H9 (cell line): ENCODE measurements at regions not wholly inside any gene's neighbourhood (a gene's known extent, or its start where the extent isn't known, plus 50 kb on each side); places are given as distances from the start of the nearest gene placed in this dataset.

Experiments
- DNase-seq: peaks from one replicate; pipeline ENCODE4 v3.0.0-alpha.2; 2017
- H2AFZ ChIP-seq: one replicate; pipeline ENCODE4 v1.6.1; 2013; ENCODE audit warnings: mild to moderate bottlenecking, low read length, control low read depth, moderate library complexity
- H2AK5ac ChIP-seq: 2 replicates; pipeline ENCODE4 v1.6.1; 2013; ENCODE audit warnings: low read length, control low read depth, mixed read lengths; ENCODE audit not compliant: insufficient read length
- H2BK120ac ChIP-seq: one replicate; pipeline ENCODE4 v1.6.1; 2013; ENCODE audit warnings: low read depth, mild to moderate bottlenecking, low read length, control low read depth, inconsistent platforms; ENCODE audit not compliant: poor library complexity, severe bottlenecking
- H2BK12ac ChIP-seq: 2 replicates; pipeline ENCODE4 v1.6.1; 2013; ENCODE audit warnings: low read length, control low read depth, mixed read lengths, low read depth; ENCODE audit not compliant: insufficient read length
- H2BK15ac ChIP-seq: 2 replicates; pipeline ENCODE4 v1.6.1; 2013; ENCODE audit warnings: low read depth, low read length, control low read depth
- H2BK20ac ChIP-seq: one replicate; pipeline ENCODE4 v1.6.1; 2013; ENCODE audit warnings: low read depth, mild to moderate bottlenecking, low read length, control low read depth, inconsistent platforms; ENCODE audit not compliant: poor library complexity, severe bottlenecking
- H2BK5ac ChIP-seq: 2 replicates; pipeline ENCODE4 v1.6.1; 2013; ENCODE audit warnings: low read length, control low read depth, mixed read lengths; ENCODE audit not compliant: insufficient read length
- H3K14ac ChIP-seq: 2 replicates; pipeline ENCODE4 v1.6.1; 2013; ENCODE audit warnings: low read length, control low read depth; ENCODE audit not compliant: insufficient read depth
- H3K18ac ChIP-seq: 2 replicates; pipeline ENCODE4 v1.6.1; 2013; ENCODE audit warnings: low read depth, mild to moderate bottlenecking, mixed read lengths, low read length, control low read depth; ENCODE audit not compliant: insufficient read length
- H3K23ac ChIP-seq: 2 replicates; pipeline ENCODE4 v1.6.1; 2013; ENCODE audit warnings: low read length, control low read depth, mixed read lengths, low read depth; ENCODE audit not compliant: insufficient read length
- H3K23me2 ChIP-seq: 2 replicates; pipeline ENCODE4 v1.6.1; 2013; ENCODE audit warnings: low read depth, mild to moderate bottlenecking, mixed read lengths, low read length, control low read depth; ENCODE audit not compliant: insufficient read length, poor library complexity, severe bottlenecking
- H3K27ac ChIP-seq: 2 replicates; pipeline ENCODE4 v1.5.1; 2013; ENCODE audit warnings: low read length, control low read depth, mixed read lengths, low read depth; ENCODE audit not compliant: insufficient read length
- H3K27me3 ChIP-seq: 2 replicates; pipeline ENCODE4 v1.6.1; 2013; ENCODE audit warnings: low read length, control low read depth, inconsistent platforms; ENCODE audit not compliant: insufficient read depth
- H3K4ac ChIP-seq: 2 replicates; pipeline ENCODE4 v1.6.1; 2013; ENCODE audit warnings: low read depth, mild to moderate bottlenecking, control low read depth, inconsistent platforms, low read length, moderate library complexity
- H3K4me1 ChIP-seq: 2 replicates; pipeline ENCODE4 v1.6.1; 2013; ENCODE audit warnings: low read length, control low read depth, inconsistent platforms; ENCODE audit not compliant: insufficient read depth
- H3K4me2 ChIP-seq: 2 replicates; pipeline ENCODE4 v1.6.1; 2013; ENCODE audit warnings: low read length, control low read depth, mixed read lengths; ENCODE audit not compliant: insufficient read length, insufficient read depth
- H3K56ac ChIP-seq: 2 replicates; pipeline ENCODE4 v1.6.1; 2013; ENCODE audit warnings: low read depth, mild to moderate bottlenecking, mixed read lengths, low read length, control low read depth; ENCODE audit not compliant: insufficient read length
- H3K79me1 ChIP-seq: 2 replicates; pipeline ENCODE4 v1.6.1; 2013; ENCODE audit warnings: low read depth, mild to moderate bottlenecking, moderate library complexity, low read length, control low read depth, inconsistent platforms; ENCODE audit not compliant: insufficient read depth, poor library complexity, severe bottlenecking
- H3K79me2 ChIP-seq: 2 replicates; pipeline ENCODE4 v1.6.1; 2013; ENCODE audit warnings: low read length, control low read depth, inconsistent platforms; ENCODE audit not compliant: insufficient read depth
- H3K9ac ChIP-seq: 2 replicates; pipeline ENCODE4 v1.6.1; 2013; ENCODE audit warnings: low read length, control low read depth, mixed read lengths; ENCODE audit not compliant: insufficient read length; ENCODE audit errors: extremely low read depth
- H3K9me3 ChIP-seq: one replicate; pipeline ENCODE4 v1.6.1; 2013; ENCODE audit warnings: low read depth, low read length, inconsistent platforms; ENCODE audit not compliant: control insufficient read depth
- H3T11ph ChIP-seq: one replicate; pipeline ENCODE4 v1.6.1; 2013; ENCODE audit warnings: mild to moderate bottlenecking, low read length, control low read depth, inconsistent platforms
- H4K20me1 ChIP-seq: one replicate; pipeline ENCODE4 v1.6.1; 2013; ENCODE audit not compliant: control insufficient read depth, insufficient read length, insufficient read depth
- H4K5ac ChIP-seq: 2 replicates; pipeline ENCODE4 v1.6.1; 2013; ENCODE audit warnings: low read depth, mild to moderate bottlenecking, mixed read lengths, low read length, control low read depth; ENCODE audit not compliant: insufficient read length
- H4K8ac ChIP-seq: replicated peaks from 2 replicates; pipeline ENCODE4 v1.6.1; 2013; ENCODE audit warnings: low read length, control low read depth, mixed read lengths, low read depth; ENCODE audit not compliant: insufficient read length
- H4K91ac ChIP-seq: 2 replicates; pipeline ENCODE4 v1.6.1; 2013; ENCODE audit warnings: low read depth, mild to moderate bottlenecking, moderate library complexity, mixed read lengths, low read length, control low read depth; ENCODE audit not compliant: insufficient read length
- H3K27ac Mint-ChIP-seq, 3 experiments: 2 replicates in 2 of 3; 3 replicates in 1 of 3; pipeline ENCODE4 v1.8.0; 2020 to 2021; ENCODE audit warnings: mixed read lengths in 3 of 3, mild to moderate bottlenecking in 1 of 3, moderate library complexity in 1 of 3
- H3K27me3 Mint-ChIP-seq: 2 replicates; pipeline ENCODE4 v1.8.0; 2021; ENCODE audit warnings: low read depth, mild to moderate bottlenecking, moderate library complexity, mixed read lengths
- H3K36me3 Mint-ChIP-seq, 3 experiments: 2 replicates in 2 of 3; 3 replicates in 1 of 3; pipeline ENCODE4 v1.8.0; 2020 to 2021; ENCODE audit warnings: low read depth in 3 of 3, mixed read lengths in 3 of 3; ENCODE audit not compliant: insufficient read depth in 1 of 3
- H3K4me1 Mint-ChIP-seq, 2 experiments: 2 replicates each; pipeline ENCODE4 v1.8.0; 2020; ENCODE audit warnings: mixed read lengths in 2 of 2
- H3K4me3 Mint-ChIP-seq, 2 experiments: 2 replicates in 1 of 2; 3 replicates in 1 of 2; pipeline ENCODE4 v1.8.0; 2020 to 2021; ENCODE audit warnings: mild to moderate bottlenecking in 2 of 2, mixed read lengths in 2 of 2, moderate library complexity in 1 of 2
- H3K9me3 Mint-ChIP-seq, 2 experiments: 2 replicates in 1 of 2; 3 replicates in 1 of 2; pipeline ENCODE4 v1.8.0; 2020; ENCODE audit warnings: mild to moderate bottlenecking in 2 of 2, mixed read lengths in 2 of 2, moderate library complexity in 1 of 2
- CTCF ChIP-seq: fragments of 200-600 bp; sonication (generic); conservative IDR thresholded peaks from 3 replicates; pipeline ENCODE4 v1.8.0; 2021; ENCODE audit warnings: antibody characterized with exemption, mild to moderate bottlenecking
- WGBS: extraction: QIAGEN DNeasy Blood & Tissue Kit; methylation state at CpG from one replicate; pipeline ENCODE4 v1.1.7; 2013; ENCODE audit warnings: missing lambda C conversion rate, low lambda C conversion rate, mixed read lengths; ENCODE audit not compliant: insufficient read length; ENCODE audit errors: extremely low coverage; 5-methylcytosine and 5-hydroxymethylcytosine counted together

GRCh38 chr9:86708918-86709835, 238.1 kb downstream of the GAS1 start:
- no peak overlapping the region for H3K18ac ChIP-seq
- WGBS: no CpG with 5 or more reads among the region's 9 CpGs
- H2BK120ac ChIP-seq: no peak overlapping the region
- H2AFZ ChIP-seq: no peak overlapping the region
- H4K91ac ChIP-seq: no peak overlapping the region
- H4K20me1 ChIP-seq: no peaks in the 10 kb centered on the region
- no peaks in the 10 kb centered on the region for H3K36me3 Mint-ChIP-seq
- no peak overlapping the region for H3K56ac ChIP-seq
- H3K4ac ChIP-seq: no peak overlapping the region
- H2BK12ac ChIP-seq: no peak overlapping the region
- H3K27ac Mint-ChIP-seq: peak overlapping the region in 1 of 3 experiments; percentile 82; a peak in 1 of 7 replicates
- H2BK5ac ChIP-seq: no peak overlapping the region
- H3K4me2 ChIP-seq: no peak overlapping the region
- no peaks in the 10 kb centered on the region; the same call in 1 of the 2 replicates for H3K4me1 ChIP-seq
- H3K23ac ChIP-seq: no peak overlapping the region
- H3K27me3 ChIP-seq: no peaks in the 10 kb centered on the region
- no peak overlapping the region for H3K14ac ChIP-seq
- no peaks in the 10 kb centered on the region for H3K9me3 Mint-ChIP-seq
- H3K9ac ChIP-seq: no peak overlapping the region
- H3K27ac ChIP-seq: no peak overlapping the region
- peaks cover 4% of the 10 kb centered on the region for H3K27me3 Mint-ChIP-seq
- no peak overlapping the region for H4K5ac ChIP-seq
- no peaks in the 10 kb centered on the region for H3K79me1 ChIP-seq
- no peak overlapping the region for H2BK20ac ChIP-seq
- H4K8ac ChIP-seq: no peak overlapping the region
- H3T11ph ChIP-seq: no peak overlapping the region
- H3K79me2 ChIP-seq: no peaks in the 10 kb centered on the region
- H3K4me3 Mint-ChIP-seq: no peak overlapping the region
- no peaks in the 10 kb centered on the region for H3K23me2 ChIP-seq
- no peak for TF ChIP-seq CTCF
- no peak overlapping the region for H2AK5ac ChIP-seq
- no peak for DNase-seq
- no peak overlapping the region; the same call in 1 of the 2 replicates for H2BK15ac ChIP-seq
- H3K9me3 ChIP-seq: no peaks in the 10 kb centered on the region
- peaks cover 0 to 3% of the 10 kb centered on the region in 2 experiments; a peak in 1 of 4 replicates for H3K4me1 Mint-ChIP-seq
